ENCODE measurements at regions not wholly inside any gene's neighbourhood (a gene's known extent, or its start where the extent isn't known, plus 50 kb on each side); places are given as distances from the start of the nearest gene placed in this dataset.

- TF ChIP-seq CTCF (IDR thresholded peaks at IDR 0.05), result no peak
- DNase-seq (ENCODE audit: low spot score), result no peak
- ATAC-seq (ENCODE audit: low FRiP score), result no peak
These were observed 957.8 kb upstream of the GJE1 start for GRCh38 chr6:141174932-141175331.

- DNase-seq (ENCODE audit: low spot score), result no peak
- TF ChIP-seq CTCF (IDR thresholded peaks at IDR 0.05), result no peak
These were observed 959.2 kb upstream of the GJE1 start for GRCh38 chr6:141173529-141173928.

GRCh38 chr6:141169419-141169818 is 963.3 kb upstream of the GJE1 start:
- ATAC-seq (ENCODE audit: low FRiP score), result no peak
- no peak for TF ChIP-seq CTCF (IDR thresholded peaks at IDR 0.05)
- DNase-seq (ENCODE audit: low spot score), result no peak

More at GRCh38 chr6:141173529-141173928, 959.2 kb upstream of the GJE1 start:
- no peak for ATAC-seq (ENCODE audit: low FRiP score)

GRCh38 chr6:141167945-141168344 is 964.8 kb upstream of the GJE1 start:
- TF ChIP-seq CTCF (IDR thresholded peaks at IDR 0.05), result no peak
- DNase-seq (ENCODE audit: low spot score) (no peak), ATAC-seq (ENCODE audit: low FRiP score) (no peak)

- DNase-seq (ENCODE audit: low spot score) (no peak), ATAC-seq (ENCODE audit: low FRiP score) (no peak)
- no peak for TF ChIP-seq CTCF (IDR thresholded peaks at IDR 0.05)
These were observed 967.6 kb upstream of the GJE1 start for GRCh38 chr6:141165002-141165665.

GRCh38 chr6:141164042-141164743 is 968.5 kb upstream of the GJE1 start:
- ATAC-seq (ENCODE audit: low FRiP score), result no peak

More at GRCh38 chr6:141164042-141164743, 968.5 kb upstream of the GJE1 start:
- no peak for DNase-seq (ENCODE audit: low spot score)
- no peak for TF ChIP-seq CTCF (IDR thresholded peaks at IDR 0.05)
